ENCODE measurements at regions not wholly inside any gene's neighbourhood (a gene's known extent, or its start where the extent isn't known, plus 50 kb on each side); places are given as distances from the start of the nearest gene placed in this dataset.

- ChIA-PET POLR2A (no interaction called here), CTCF (no interaction called here)
- Histone ChIP-seq H3K36me3 (ENCODE audit: control insufficient read depth in 4 of 4, insufficient read depth in 4 of 4, low read length in 3 of 4) (no peaks in the 10 kb centered on the region), H3K4me1 (ENCODE audit: control extremely low read depth in 1 of 4, control insufficient read depth in 4 of 4, insufficient read depth in 4 of 4, low read length in 3 of 4) (no peaks in the 10 kb centered on the region), H3K27ac (ENCODE audit: insufficient read depth in 1 of 2, low read depth in 1 of 2, low read length in 2 of 2, poor library complexity in 1 of 2, severe bottlenecking in 2 of 2) (no peak overlapping the region), H3K27me3 (replicated peaks in 2 of 5; ENCODE audit: control insufficient read depth in 4 of 5, insufficient read depth in 5 of 5, low read length in 4 of 5) (no peaks in the 10 kb centered on the region), H3K9me3 (ENCODE audit: control extremely low read depth in 1 of 5, control insufficient read depth in 4 of 5, insufficient read depth in 2 of 5, low read depth in 1 of 5, low read length in 4 of 5) (no peaks in the 10 kb centered on the region), H3K4me3 (ENCODE audit: control insufficient read depth in 1 of 7, extremely low read depth in 1 of 7, insufficient read depth in 4 of 7, low read depth in 2 of 7, low read length in 6 of 7) (no peak overlapping the region)
- no CpG with 5 or more reads among the region's 1 CpG for WGBS (ENCODE audit: insufficient coverage)
- DNase-seq, result no peak
These were observed 251.2 kb upstream of the SALL1 start for GRCh38 chr16:51402298-51402697.

GRCh38 chr16:51401673-51402072 lies 250.6 kb upstream of the SALL1 start:
- ChIA-PET CTCF (no interaction called here), POLR2A (no interaction called here)
- no peak for DNase-seq
- Histone ChIP-seq H3K27me3 (replicated peaks in 2 of 5; ENCODE audit: control insufficient read depth in 4 of 5, insufficient read depth in 5 of 5, low read length in 4 of 5) (no peaks in the 10 kb centered on the region), H3K36me3 (ENCODE audit: control insufficient read depth in 4 of 4, insufficient read depth in 4 of 4, low read length in 3 of 4) (no peaks in the 10 kb centered on the region), H3K9me3 (ENCODE audit: control extremely low read depth in 1 of 5, control insufficient read depth in 4 of 5, insufficient read depth in 2 of 5, low read depth in 1 of 5, low read length in 4 of 5) (no peaks in the 10 kb centered on the region), H3K4me3 (ENCODE audit: control insufficient read depth in 1 of 7, extremely low read depth in 1 of 7, insufficient read depth in 4 of 7, low read depth in 2 of 7, low read length in 6 of 7) (no peak overlapping the region), H3K4me1 (ENCODE audit: control extremely low read depth in 1 of 4, control insufficient read depth in 4 of 4, insufficient read depth in 4 of 4, low read length in 3 of 4) (no peaks in the 10 kb centered on the region), H3K27ac (ENCODE audit: insufficient read depth in 1 of 2, low read depth in 1 of 2, low read length in 2 of 2, poor library complexity in 1 of 2, severe bottlenecking in 2 of 2) (no peak overlapping the region)
- 100% methylated on average over 2 of the region's 2 CpGs for WGBS (ENCODE audit: insufficient coverage)

- H3K27ac ChIP-seq (ENCODE audit: insufficient read depth in 1 of 2, low read depth in 1 of 2, low read length in 2 of 2, poor library complexity in 1 of 2, severe bottlenecking in 2 of 2), result no peak overlapping the region
- no peak for DNase-seq
- no peaks in the 10 kb centered on the region for H3K9me3 ChIP-seq (ENCODE audit: control extremely low read depth in 1 of 5, control insufficient read depth in 4 of 5, insufficient read depth in 2 of 5, low read depth in 1 of 5, low read length in 4 of 5)
- WGBS (ENCODE audit: insufficient coverage), result 95% methylated on average over 4 of the region's 5 CpGs
- no peak overlapping the region for H3K4me3 ChIP-seq (ENCODE audit: control insufficient read depth in 1 of 7, extremely low read depth in 1 of 7, insufficient read depth in 4 of 7, low read depth in 2 of 7, low read length in 6 of 7)
- no peaks in the 10 kb centered on the region for H3K36me3 ChIP-seq (ENCODE audit: control insufficient read depth in 4 of 4, insufficient read depth in 4 of 4, low read length in 3 of 4)
- H3K4me1 ChIP-seq (ENCODE audit: control extremely low read depth in 1 of 4, control insufficient read depth in 4 of 4, insufficient read depth in 4 of 4, low read length in 3 of 4), result no peaks in the 10 kb centered on the region
- POLR2A ChIA-PET, result no interaction called here
- H3K27me3 ChIP-seq (replicated peaks in 2 of 5; ENCODE audit: control insufficient read depth in 4 of 5, insufficient read depth in 5 of 5, low read length in 4 of 5), result no peaks in the 10 kb centered on the region
- CTCF ChIA-PET, result no interaction called here
These were observed 249.0 kb upstream of the SALL1 start for GRCh38 chr16:51399908-51400670.

- Histone ChIP-seq H3K9me3 (ENCODE audit: control extremely low read depth in 1 of 5, control insufficient read depth in 4 of 5, insufficient read depth in 2 of 5, low read depth in 1 of 5, low read length in 4 of 5) (no peaks in the 10 kb centered on the region), H3K36me3 (ENCODE audit: control insufficient read depth in 4 of 4, insufficient read depth in 4 of 4, low read length in 3 of 4) (no peaks in the 10 kb centered on the region), H3K4me3 (ENCODE audit: control insufficient read depth in 1 of 7, extremely low read depth in 1 of 7, insufficient read depth in 4 of 7, low read depth in 2 of 7, low read length in 6 of 7) (no peak overlapping the region), H3K4me1 (ENCODE audit: control extremely low read depth in 1 of 4, control insufficient read depth in 4 of 4, insufficient read depth in 4 of 4, low read length in 3 of 4) (no peaks in the 10 kb centered on the region), H3K27ac (ENCODE audit: insufficient read depth in 1 of 2, low read depth in 1 of 2, low read length in 2 of 2, poor library complexity in 1 of 2, severe bottlenecking in 2 of 2) (no peak overlapping the region), H3K27me3 (replicated peaks in 2 of 5; ENCODE audit: control insufficient read depth in 4 of 5, insufficient read depth in 5 of 5, low read length in 4 of 5) (peaks cover 0 to 4% (median 0%) of the 10 kb centered on the region in 5 experiments)
- POLR2A ChIA-PET, result no interaction called here
- no peak for DNase-seq
- CTCF ChIA-PET, result no interaction called here
These were observed 243.4 kb upstream of the SALL1 start for GRCh38 chr16:51394421-51394820.

GRCh38 chr16:51393381-51394005 lies 242.4 kb upstream of the SALL1 start:
- Histone ChIP-seq H3K36me3 (ENCODE audit: control insufficient read depth in 4 of 4, insufficient read depth in 4 of 4, low read length in 3 of 4) (no peaks in the 10 kb centered on the region), H3K27ac (ENCODE audit: insufficient read depth in 1 of 2, low read depth in 1 of 2, low read length in 2 of 2, poor library complexity in 1 of 2, severe bottlenecking in 2 of 2) (no peak overlapping the region), H3K9me3 (ENCODE audit: control extremely low read depth in 1 of 5, control insufficient read depth in 4 of 5, insufficient read depth in 2 of 5, low read depth in 1 of 5, low read length in 4 of 5) (no peaks in the 10 kb centered on the region), H3K4me3 (ENCODE audit: control insufficient read depth in 1 of 7, extremely low read depth in 1 of 7, insufficient read depth in 4 of 7, low read depth in 2 of 7, low read length in 6 of 7) (no peak overlapping the region), H3K27me3 (replicated peaks in 2 of 5; ENCODE audit: control insufficient read depth in 4 of 5, insufficient read depth in 5 of 5, low read length in 4 of 5) (peaks cover 0 to 4% (median 0%) of the 10 kb centered on the region in 5 experiments), H3K4me1 (ENCODE audit: control extremely low read depth in 1 of 4, control insufficient read depth in 4 of 4, insufficient read depth in 4 of 4, low read length in 3 of 4) (no peaks in the 10 kb centered on the region)
- CTCF ChIA-PET, result no interaction called here
- 100% methylated on average over 1 of the region's 2 CpGs for WGBS (ENCODE audit: insufficient coverage)
- POLR2A ChIA-PET, result no interaction called here
- DNase-seq, result no peak

- ChIA-PET CTCF (no interaction called here), POLR2A (no interaction called here)
- WGBS (ENCODE audit: insufficient coverage), result 64% methylated on average over 9 of the region's 16 CpGs
- Histone ChIP-seq H3K4me3 (ENCODE audit: control insufficient read depth in 1 of 7, extremely low read depth in 1 of 7, insufficient read depth in 4 of 7, low read depth in 2 of 7, low read length in 6 of 7) (no peak overlapping the region), H3K4me1 (ENCODE audit: control extremely low read depth in 1 of 4, control insufficient read depth in 4 of 4, insufficient read depth in 4 of 4, low read length in 3 of 4) (no peaks in the 10 kb centered on the region), H3K36me3 (ENCODE audit: control insufficient read depth in 4 of 4, insufficient read depth in 4 of 4, low read length in 3 of 4) (no peaks in the 10 kb centered on the region), H3K9me3 (ENCODE audit: control extremely low read depth in 1 of 5, control insufficient read depth in 4 of 5, insufficient read depth in 2 of 5, low read depth in 1 of 5, low read length in 4 of 5) (no peaks in the 10 kb centered on the region), H3K27me3 (replicated peaks in 2 of 5; ENCODE audit: control insufficient read depth in 4 of 5, insufficient read depth in 5 of 5, low read length in 4 of 5) (peaks cover 0 to 4% (median 0%) of the 10 kb centered on the region in 5 experiments), H3K27ac (ENCODE audit: insufficient read depth in 1 of 2, low read depth in 1 of 2, low read length in 2 of 2, poor library complexity in 1 of 2, severe bottlenecking in 2 of 2) (no peak overlapping the region)
- DNase-seq, result no peak
These were observed 241.6 kb upstream of the SALL1 start for GRCh38 chr16:51392521-51393187.

GRCh38 chr16:51391798-51392511 lies 240.9 kb upstream of the SALL1 start:
- H3K27ac ChIP-seq (ENCODE audit: insufficient read depth in 1 of 2, low read depth in 1 of 2, low read length in 2 of 2, poor library complexity in 1 of 2, severe bottlenecking in 2 of 2), result no peak overlapping the region
- H3K9me3 ChIP-seq (ENCODE audit: control extremely low read depth in 1 of 5, control insufficient read depth in 4 of 5, insufficient read depth in 2 of 5, low read depth in 1 of 5, low read length in 4 of 5), result no peaks in the 10 kb centered on the region
- H3K4me1 ChIP-seq (ENCODE audit: control extremely low read depth in 1 of 4, control insufficient read depth in 4 of 4, insufficient read depth in 4 of 4, low read length in 3 of 4), result no peaks in the 10 kb centered on the region
- 52% methylated on average over 19 of the region's 19 CpGs for WGBS (ENCODE audit: insufficient coverage)
- POLR2A ChIA-PET, result no interaction called here
- H3K36me3 ChIP-seq (ENCODE audit: control insufficient read depth in 4 of 4, insufficient read depth in 4 of 4, low read length in 3 of 4), result no peaks in the 10 kb centered on the region
- peaks cover 0 to 4% (median 0%) of the 10 kb centered on the region in 5 experiments for H3K27me3 ChIP-seq (replicated peaks in 2 of 5; ENCODE audit: control insufficient read depth in 4 of 5, insufficient read depth in 5 of 5, low read length in 4 of 5)
- no peak overlapping the region for H3K4me3 ChIP-seq (ENCODE audit: control insufficient read depth in 1 of 7, extremely low read depth in 1 of 7, insufficient read depth in 4 of 7, low read depth in 2 of 7, low read length in 6 of 7)
- CTCF ChIA-PET, result no interaction called here
- no peak for DNase-seq

Data from common myeloid progenitor, CD34-positive (primary cell).